ENCODE measurements at regions not wholly inside any gene's neighbourhood (a gene's known extent, or its start where the extent isn't known, plus 50 kb on each side); places are given as distances from the start of the nearest gene placed in this dataset.

DNA sequence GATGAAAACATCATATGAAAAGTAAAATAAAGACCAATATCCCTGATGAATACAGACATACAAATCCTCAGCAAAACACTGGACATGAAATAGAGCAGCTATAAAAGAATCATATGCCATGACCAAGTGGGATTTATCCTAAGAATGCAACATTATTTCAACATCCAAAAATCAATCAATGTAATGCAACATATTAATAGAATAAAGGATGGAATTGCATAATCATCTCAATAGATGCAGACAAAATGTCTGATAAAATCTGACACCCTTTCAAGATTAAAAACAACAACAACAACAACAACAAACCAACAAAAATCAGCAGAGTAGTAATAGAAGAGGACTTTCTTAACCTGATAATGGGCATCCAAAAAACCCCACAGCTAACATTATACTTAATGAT is 63.8 kb upstream of the IL1R1 start:
- no peak for DNase-seq (ENCODE audit: low read depth)

DNA sequence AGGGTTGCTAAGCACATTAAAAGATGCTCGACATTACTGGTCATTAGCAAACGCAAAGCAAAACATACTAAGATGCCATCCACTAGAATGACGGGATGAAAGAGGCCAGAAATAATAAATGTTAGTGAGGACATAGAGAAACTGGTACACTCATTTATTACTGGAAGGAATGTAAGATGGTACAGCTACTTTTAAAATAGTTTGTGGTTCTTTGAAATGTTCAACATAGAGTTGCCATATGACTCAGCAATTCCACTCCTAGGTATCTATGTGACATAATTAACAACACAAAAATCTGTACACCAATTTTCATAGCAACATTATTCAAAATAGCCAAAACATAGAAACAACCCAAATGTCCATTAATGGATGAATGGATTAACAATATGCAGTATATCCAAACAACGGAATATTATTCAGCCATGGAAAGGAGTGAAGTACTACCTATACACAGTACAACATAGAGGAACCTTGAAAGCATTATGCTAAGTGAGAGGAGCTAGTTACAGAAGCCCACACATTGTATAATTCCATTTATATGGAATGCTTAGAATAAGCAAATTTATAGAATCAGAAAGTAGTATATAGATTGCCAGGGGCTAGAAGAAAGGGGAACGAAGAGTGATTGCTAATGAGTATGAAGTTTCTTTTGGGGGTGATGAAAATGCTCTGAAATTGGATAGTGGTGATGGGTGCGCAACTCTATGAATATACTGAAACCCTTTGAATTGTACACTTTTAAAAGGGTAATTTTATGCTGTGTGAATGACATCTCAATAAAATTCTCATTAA is 61.9 kb upstream of the IL1R1 start:
- DNase-seq (ENCODE audit: low read depth) = peak; percentile 23

DNA sequence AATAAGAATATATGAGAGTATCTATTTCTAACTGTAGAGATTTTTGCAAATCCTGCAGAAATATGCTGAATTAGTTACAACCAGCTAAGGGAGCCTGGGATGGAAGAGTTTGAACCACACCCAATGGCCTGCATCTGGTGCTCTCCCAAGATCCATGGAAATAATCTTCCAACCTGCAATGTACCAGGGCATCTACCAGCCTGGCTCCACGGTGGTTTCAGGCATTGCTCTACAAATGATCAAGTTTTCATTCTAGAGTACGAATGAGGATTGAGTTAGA is 61.4 kb upstream of the IL1R1 start:
- DNase-seq (ENCODE audit: low read depth) = no peak

GRCh38 chr2:102081606-102082005 is 60.9 kb upstream of the IL1R1 start:
- DNase-seq (ENCODE audit: low read depth) = no peak

DNA sequence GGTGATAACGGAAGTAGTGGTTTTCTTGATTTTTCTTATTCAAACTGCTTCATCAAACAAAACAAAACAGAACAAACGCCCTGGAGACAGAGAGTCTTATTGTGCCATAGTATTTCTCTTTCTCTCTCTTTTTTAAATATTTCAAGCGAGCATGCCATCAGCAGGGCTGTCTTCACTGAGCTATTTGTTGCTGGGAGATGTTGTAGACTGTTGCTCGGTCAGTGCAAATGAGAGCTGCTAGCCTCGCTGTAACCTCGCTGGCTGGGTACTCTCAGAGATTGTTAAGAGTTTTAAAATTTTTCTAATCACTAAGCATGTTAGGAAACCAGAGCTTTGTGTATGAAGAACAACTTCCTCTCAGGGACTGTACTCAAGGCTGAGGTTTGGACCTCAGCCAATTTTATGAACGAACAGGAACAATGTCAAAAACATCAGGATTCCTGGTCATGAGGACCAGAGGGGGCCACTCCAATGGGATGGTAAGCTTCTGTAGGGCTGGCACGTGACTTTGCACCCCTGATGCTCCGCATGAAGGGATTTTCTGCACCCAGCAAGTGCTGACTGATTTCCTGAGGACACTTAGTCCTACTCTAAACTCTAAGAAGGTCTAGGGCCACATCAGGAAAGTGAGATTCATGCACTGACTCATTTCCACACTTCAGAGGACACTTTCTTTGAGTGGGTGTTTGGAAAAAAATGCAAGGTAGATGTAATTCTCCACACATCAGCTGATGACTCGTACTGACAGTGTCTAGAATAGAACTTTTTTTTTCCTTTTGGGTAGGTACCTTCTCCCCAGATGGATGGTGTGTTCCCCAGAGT is 59.8 kb upstream of the IL1R1 start:
- peak; percentile 79 for DNase-seq (ENCODE audit: low read depth)

DNA sequence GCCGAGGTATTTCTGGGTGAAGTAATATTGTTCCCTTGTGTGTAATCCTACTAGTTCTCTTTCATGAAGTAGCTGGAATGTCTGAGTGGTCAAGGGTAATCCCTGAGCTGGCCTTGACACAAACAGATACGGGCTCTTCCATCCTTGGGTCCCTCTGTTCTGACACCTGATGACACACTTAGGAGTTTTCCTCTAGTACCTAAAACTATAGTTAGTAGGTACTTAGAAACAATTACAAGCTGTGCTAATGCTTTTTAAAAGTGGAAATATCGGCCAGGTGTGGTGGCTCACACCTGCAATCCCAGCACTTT is 59.2 kb upstream of the IL1R1 start:
- no peak for DNase-seq (ENCODE audit: low read depth)

DNA sequence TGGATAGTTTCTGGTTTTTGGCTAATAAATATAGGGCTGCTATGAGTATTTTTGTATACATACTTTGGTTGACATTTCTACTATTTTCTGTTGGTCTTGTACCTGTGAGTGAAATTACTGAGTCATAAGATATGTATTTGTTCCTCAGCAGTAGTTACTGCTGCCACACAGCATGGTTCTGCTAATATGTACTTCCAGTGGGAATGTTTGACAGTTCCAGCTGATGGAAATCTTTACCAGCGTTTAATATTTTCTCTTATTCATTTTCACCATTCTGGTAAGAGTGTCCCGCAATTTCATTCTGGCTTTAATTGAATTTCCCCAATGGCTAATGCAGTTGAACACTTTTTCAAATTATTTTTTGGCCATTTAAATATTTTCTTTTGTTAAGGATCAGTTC is 57.9 kb upstream of the IL1R1 start:
- no peak for DNase-seq (ENCODE audit: low read depth)

GRCh38 chr2:102085238-102085637 is 57.3 kb upstream of the IL1R1 start:
- no peak for DNase-seq (ENCODE audit: low read depth)

GRCh38 chr2:102086150-102086872 is 56.2 kb upstream of the IL1R1 start:
- DNase-seq (ENCODE audit: low read depth) = no peak

- DNase-seq (ENCODE audit: low read depth) = no peak
Observed at GRCh38 chr2:102091121-102091520, 51.4 kb upstream of the IL1R1 start.

DNA sequence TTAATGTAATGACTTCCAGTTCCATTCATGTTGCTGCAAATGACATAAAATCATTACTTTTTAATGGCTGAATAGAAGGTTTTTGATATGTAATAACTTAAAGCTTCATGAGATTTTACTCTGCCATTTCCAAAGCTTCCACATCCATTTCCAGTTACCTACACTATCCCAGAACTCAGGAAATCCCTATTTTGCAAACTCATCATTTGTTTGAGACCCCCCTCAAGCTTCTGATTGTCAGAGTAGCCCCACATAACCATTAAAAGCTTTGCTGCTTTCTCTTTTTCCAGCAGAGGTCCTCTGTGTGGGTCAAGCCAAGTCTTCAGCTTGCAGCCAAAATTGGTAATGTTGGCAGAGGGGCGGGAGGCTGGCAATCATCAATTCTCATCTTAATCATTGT is 50.6 kb upstream of the IL1R1 start:
- no peak for DNase-seq (ENCODE audit: low read depth)

DNA sequence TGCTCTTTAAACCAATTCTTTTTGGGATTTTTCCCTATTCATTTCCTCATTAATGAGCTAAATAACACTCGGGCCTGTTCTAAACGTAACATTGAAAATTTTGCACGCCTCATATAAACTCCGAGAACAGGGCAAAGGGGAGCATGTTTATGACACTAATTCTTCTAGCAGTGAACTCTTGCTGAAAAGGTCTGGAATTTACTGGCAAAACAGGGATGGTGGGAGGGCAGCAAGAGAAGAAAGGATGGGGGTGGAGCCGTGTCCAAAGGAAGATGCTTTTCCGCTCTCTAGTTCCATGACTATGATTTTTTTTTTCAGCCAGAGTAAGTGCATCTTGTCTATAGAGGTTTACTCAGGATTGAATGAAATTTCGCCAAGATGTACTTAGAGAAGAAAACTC is 50.0 kb upstream of the IL1R1 start:
- no peak for DNase-seq (ENCODE audit: low read depth)

All from ELR (cell line).